GM20431 (cell line): ENCODE measurements at regions not wholly inside any gene's neighbourhood (a gene's known extent, or its start where the extent isn't known, plus 50 kb on each side); places are given as distances from the start of the nearest gene placed in this dataset.

Experiments used
- in situ Hi-C: fragments of 300-500 bp; cut with MseI, MboI; formaldehyde crosslinking; loops from one replicate; pipeline ENCODE4 v1.15.0; 2020; ENCODE audit warnings: low sequenced_read_pairs; ENCODE audit not compliant: unreplicated experiment

DNA sequence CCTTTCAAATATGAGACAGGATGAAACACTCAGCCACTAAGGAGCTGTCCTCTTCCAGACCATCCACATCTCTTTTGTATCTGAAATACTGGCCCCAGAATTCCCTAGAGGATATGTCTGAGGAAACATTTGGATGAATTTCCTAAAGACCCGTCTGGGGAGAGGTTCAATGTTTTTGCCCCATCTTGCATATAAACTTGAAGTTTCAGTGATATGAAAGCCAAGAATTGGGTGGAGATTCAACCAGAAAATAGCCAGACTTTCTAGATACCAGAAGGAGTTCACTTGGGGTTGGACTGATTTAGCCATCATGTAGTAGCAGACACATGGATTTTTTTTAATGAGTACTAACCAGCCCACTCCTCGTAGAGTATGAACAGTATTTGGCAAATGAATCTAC lies 182.0 kb downstream of the PLPP3 start:
- in situ Hi-C loops = no loop called here

DNA sequence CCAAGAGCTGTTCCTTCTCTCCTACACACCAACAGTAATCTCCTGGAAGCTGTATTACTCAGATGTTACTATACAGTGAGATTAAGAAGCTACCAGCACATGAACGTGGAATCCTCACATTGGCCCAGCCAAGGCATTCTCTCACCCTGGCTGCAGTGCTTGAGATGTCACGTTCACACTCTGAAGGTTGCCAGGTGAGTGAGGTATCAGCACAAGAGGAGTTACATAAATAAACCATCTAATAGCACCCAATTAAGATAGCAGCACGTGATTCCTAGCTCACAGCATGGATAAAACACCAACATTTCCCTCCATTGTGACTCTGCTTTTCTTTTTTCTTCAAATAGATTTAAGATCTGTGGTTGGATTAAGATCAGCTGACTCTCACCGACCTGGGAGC lies 182.8 kb downstream of the PLPP3 start:
- in situ Hi-C loops = no loop called here

DNA sequence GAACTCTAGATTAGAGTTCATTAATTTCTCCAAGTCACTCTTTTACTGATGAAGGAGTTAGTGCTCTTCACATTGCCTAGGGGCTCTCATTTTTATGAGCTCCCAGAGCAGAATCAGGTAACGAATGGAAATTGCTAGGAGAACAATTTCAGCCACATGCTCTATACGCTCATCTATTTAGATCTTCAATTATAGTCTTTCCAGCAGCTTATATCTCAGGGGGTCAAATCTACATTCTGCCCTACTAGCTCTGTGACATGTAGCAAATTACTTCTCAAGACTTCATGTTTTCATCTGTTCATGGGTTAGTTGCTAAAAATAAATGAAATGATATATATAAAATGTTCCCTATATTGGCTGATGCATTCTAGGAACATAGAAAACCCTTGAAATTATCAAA lies 183.6 kb downstream of the PLPP3 start:
- in situ Hi-C loops = no loop called here

DNA sequence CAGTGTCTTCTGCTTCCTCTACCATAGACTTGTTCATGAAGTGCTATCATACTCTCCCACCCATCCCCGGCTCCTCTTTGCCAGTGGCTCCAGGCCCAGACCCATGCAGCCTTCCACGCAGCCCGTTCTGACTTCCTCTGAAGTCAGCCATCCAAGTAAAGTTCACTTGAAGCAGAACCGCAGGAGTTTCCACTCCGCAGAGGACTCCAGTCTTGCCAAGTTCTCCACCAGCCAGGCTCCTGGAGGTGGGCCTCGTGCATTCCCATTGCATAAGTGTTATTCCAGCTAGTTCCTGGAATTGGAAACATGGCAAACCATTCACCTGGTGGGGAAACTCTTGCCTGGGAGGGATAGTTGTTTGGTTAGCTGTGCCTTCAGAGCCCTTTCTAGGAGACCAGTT lies 185.1 kb downstream of the PLPP3 start:
- in situ Hi-C loops = no loop called here

DNA sequence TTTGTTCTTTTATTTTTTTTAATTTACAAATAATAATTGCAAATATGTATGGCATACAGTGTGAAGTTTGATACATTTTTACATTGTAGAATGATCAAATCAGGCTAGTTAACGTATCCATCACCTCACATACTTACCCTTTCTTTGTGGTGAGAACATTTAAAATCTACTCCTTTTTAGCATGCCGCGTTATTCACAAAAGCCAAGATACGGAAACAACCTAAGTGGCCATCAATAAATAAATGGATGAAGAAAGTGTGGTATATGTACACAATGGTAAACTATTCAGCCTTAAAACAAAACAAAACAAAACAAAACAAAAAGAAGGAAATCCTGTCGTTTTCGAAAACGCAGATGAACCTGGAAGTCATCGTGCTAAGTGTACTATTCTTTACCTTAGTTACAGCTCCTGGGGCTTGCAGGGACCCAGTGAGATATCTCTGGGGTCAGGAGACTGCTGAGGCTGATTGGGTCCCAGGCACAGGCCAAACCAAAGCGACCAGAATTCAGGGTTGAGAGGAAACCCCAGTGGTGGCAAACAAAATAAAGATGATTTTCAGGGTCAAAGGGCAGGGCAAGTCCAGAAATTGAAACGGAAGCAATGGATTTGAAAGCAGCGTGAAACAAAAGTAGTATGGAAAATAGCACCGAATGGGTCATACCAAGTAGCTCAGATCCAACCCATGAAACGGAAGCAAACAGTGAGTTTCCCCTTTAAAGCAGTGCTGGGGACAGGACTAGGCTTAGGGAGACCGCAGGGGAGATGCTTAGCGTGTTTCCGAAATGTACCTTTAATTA lies 188.2 kb downstream of the PLPP3 start:
- in situ Hi-C loops = no loop called here

DNA sequence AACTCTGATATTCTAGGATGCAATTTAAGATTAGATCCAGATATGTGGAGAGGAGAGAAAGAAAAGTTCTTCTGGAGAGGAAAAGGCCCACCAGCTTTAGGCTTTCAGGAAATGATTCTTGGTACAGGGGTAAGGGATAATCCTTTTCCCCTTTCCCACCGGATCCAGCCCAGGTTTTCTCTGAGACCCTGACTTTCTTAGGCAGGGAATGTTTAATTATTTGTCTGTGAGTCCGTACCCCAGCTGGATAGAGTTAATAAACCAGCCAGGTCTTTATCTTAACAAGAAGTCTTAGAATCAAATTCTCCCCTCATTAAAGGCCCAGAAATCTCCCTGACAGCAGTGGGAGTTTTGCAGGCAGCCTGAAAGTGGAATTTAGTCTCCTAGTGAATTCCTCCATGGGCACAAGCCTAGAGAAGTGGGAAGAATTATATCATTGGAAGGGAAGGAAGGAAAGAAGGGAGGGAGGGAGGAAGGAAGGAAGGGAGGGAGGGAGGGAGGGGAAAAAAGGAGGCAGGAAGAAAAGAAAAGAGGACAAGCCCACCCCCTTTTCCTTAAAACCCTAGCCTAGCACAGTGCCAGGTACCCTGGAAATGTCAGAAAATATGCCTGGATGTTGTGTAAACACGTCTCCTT lies 189.0 kb downstream of the PLPP3 start:
- in situ Hi-C loops = no loop called here

DNA sequence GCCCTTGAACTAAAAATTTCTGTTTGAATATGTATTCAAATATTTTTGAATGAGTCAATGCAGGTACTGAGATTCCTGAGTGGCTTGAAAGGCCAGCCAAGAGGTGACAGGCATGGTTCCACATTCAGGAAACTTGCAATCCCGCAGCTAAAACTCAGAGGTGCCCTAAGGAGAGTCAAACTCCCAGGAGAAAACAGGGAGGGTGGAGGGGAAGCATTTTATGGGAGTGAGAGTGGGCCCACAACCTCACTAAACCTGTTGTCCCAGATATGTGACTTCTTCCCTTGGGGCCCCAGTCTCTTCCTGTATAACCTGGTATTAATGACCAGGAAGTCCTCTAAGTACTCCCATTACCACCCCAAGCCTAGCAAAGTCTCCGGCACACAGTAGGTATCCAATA lies 189.6 kb downstream of the PLPP3 start:
- in situ Hi-C loops = no loop called here

DNA sequence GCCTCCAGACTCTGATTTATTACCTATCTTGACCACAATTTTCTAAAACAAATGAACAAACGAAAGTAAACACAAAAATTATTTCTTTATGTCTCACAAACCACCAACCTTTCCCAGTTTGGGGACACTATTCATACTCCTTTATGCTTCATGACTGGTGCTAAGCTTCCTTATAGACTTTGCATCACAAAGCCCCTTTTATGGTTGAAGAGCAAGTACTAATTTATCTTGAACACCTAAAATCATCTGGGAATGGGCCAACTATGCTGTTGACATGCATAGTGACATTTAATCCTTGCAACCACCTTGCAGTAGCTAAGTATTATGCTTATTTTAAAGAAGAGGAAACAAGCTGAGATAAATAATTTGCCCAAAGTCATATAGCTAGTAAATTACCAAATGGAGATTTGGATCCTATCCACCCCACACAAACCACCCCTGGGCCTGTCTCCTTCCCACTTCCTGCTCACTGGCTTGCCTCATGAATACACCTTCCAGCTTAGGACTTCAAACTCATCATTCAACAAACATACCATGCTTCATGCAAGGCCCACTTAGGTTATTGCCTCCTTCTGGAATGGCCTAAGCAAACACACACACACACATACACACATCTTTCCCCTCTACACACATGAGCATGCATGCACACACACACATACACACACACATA lies 192.2 kb downstream of the PLPP3 start:
- in situ Hi-C loops = no loop called here

DNA sequence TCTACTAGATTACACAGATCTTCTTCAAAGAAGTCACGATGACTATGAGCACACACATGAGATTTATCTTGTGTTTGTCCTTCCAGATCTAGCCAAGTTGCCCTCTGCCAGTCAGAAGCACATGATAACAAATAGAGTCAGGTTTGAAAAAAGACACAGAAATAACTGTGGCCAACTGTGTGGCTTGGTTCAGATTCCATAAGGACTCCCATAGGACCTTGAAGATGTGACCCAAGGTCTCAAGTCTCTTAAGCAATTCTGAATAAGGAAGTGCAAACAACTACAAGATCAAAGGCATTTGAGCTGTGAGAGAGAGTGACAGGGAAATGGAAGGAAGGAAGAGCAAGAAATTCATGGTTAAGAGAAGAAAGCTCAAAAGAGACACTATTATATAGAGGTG lies 194.0 kb downstream of the PLPP3 start:
- in situ Hi-C loops = no loop called here

DNA sequence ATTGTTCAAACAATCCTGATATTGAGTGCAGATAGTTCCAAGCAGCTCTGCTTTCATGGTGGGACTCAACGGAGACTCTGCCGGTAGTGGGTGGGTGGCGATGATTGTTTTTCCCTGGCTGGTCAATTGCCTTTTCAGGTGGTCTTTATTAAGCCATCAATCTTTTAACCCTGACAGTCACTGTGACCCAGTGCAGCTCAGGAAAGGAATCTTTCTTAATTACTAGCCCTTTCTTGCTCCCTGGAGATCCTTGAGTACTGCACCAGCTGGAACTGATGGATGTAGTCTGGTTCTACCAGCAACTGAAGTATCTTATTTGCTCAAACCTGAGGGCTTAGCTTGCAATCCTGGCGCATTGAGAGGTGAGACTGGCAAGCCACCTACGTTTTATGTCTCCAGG lies 196.4 kb downstream of the PLPP3 start:
- in situ Hi-C loops = no loop called here

DNA sequence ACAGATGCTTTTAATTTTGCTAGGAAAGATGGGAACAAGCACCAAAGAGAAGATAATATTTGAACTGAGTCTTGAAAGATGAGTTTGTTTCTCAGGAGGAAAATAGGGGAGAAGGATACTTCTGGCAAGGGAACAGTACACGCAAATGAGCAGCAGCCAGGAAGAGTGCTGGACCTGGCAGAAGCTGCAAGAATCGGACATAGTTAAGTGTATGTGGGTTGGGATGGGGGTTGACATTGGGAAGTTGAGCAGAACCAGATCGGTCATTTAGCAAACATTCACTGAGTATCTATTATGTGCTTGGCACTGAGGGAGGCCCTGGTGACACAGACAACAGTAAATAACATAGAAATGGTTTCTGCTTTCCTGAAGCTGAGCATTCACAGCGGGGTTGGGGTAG lies 198.8 kb downstream of the PLPP3 start:
- in situ Hi-C loops = no loop called here

DNA sequence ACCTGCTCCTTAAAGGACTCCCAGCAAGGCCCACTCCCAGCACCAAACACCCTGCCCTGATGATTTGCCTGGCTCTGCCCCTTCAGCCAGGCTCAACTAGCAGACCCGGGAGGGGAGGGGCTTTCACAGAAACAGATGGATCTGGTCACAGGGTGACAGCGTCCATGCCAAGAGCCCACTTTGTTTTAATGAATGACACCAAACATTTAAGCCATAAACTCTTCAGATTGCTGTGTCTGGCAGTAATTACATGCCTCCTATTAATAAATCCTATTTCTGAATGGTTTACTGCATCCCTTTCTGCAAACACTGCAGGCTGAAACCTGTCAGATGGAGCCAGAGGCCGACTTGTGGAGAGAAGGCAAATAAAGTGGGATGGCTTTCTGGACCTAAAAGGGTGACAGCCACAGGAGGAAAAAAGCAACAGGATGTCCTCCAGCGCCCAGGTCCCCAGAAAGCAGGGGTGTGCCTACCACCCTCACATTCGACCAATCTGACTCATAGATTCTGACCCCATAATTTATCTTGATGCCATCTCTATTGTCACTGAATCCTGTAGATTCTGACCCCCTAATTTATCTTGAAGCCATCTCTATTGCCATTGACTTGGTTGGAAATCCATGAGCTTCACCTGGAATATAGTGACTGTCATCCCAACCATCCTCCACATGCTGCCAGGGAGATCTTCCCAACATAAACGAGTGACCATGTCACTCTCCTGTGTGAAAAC lies 200.9 kb downstream of the PLPP3 start:
- in situ Hi-C loops = no loop called here

DNA sequence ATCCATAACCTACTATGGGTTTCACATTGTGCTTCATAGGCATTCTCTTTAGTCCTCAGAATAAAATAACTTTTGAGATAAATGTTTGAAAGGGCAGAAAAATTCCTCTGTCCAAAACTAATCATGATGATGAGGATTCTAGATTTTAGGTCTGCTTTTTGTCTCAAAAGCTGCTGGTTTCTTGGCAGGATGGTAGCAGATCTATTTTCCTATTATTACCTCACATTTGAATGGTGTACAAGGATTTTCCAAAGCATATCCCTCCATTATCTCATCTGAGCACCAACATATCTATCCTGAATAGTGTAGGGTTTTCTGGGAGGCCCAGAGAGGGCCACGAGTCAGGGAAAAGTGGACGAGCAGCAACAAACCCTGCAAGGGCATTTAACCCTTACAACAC lies 201.9 kb downstream of the PLPP3 start:
- in situ Hi-C loops = no loop called here

DNA sequence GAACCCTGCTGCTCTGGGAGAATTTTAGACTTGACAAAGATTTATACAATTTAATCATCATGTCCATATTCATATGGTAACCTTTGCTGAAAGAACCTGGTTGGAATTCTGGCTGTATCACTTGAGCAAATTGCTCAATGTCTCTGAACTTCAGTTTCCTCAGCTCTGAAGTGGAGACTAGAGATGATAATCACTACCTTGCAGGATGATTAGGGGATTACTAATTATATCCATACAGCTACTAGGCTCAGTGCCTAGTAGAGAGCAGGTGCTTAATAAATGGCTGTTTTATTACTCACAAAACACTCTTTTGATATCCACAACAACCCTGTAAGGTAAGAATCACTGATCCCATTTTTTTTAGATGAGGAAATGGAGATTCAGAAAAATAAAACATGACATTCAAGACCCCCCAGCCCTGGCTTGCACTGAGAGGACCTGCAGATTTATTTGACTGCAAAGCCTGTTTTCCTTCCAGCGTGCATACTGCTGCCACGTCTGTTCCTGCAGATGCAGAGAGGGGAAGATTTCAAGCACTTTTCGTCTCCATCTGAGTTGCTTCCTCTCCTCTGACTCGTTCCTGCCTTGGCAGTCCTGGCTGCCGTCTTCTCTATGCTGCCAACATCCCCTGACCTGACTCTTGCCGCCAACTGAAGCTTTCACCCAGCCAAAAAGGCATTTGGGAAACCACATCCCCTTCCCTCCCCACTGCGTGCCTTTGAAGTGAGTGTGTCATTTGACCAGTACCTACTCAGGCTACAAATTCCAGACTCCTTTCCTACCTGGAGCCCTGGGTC lies 203.0 kb downstream of the PLPP3 start:
- in situ Hi-C loops = no loop called here

DNA sequence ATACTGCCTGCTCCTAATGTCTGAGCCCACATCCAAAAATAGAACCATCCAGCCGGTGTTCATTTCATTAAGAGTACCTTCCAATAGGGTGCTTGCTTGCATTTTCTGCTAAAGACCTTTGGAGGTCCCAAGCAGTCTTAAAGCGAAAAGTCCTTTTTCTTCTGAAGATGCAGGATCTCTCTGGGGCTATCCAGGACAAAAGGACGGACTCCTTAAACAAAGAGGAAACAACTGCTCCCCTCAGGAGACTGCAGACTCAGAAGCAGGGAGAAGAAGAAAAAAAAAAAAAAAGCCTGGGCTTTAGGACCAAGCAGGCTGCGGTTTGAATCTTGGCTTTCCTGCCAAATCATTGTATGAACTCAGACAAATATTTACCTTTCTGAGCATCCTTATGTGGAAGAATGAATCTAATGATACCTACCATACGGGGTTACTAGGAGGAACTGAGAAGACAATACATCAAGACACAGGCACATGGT lies 204.0 kb downstream of the PLPP3 start:
- in situ Hi-C loops = no loop called here

DNA sequence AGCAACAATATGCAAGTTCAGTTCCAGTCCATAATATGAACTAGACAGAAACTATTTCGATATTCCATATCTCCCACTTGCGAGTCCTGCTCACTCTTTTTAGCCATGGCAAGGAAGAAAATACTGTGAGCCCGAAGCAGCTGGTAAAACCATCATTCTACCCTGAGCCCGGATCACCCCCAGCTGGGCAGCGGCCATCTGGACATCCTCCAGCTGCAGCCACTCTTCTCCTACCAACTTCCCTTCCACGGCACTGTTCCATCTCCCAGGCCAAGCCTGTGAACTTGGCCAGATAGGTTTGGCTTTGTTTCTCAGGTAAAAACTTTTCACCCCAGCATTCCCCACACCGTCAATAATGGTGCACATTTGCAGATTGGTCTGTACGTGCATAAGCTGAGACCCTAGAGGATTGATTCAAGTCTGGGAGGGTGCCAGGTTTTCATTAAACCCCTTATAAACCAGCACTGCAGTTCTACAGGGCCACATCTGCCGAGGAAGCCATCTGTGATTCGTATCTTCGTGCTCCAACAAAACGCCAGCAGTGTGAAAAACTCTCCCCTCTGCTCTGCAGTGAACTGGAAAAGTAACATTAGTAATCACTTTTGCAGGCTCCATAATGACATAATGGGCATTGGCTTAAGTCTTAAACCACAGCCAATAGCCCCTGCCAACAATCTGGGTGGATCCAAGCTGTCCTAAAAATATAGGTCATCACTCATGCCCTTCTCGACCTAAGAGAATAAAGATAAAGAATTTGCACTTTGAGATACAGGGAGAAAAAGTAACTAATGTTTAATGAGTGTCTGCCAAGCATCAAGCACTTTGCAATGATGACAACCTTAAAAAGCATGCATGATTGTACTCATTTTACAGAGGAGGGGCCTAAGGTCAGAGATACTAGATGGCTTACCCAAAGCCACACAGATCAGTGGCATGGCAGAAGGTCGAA lies 205.1 kb downstream of the PLPP3 start:
- in situ Hi-C loops = no loop called here

DNA sequence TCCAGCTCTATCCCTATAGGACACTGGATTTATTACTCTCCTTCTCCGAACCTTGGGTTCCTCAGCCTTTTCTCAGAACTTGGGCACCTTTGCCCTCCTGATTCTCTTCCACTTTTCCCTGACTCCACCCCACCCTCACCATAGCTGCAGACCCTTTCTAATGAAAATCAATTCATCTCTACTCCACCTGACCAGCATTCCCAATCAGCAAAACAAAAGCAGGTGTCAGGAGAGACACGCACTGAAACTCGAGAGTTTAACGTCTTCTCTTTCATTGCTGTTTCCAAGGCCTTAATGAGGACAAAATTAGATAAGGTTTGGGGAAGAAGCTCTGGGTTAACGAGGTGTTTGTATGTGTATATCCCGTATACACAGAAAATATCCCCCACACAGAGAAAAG lies 208.8 kb downstream of the PLPP3 start:
- in situ Hi-C loops = no loop called here

DNA sequence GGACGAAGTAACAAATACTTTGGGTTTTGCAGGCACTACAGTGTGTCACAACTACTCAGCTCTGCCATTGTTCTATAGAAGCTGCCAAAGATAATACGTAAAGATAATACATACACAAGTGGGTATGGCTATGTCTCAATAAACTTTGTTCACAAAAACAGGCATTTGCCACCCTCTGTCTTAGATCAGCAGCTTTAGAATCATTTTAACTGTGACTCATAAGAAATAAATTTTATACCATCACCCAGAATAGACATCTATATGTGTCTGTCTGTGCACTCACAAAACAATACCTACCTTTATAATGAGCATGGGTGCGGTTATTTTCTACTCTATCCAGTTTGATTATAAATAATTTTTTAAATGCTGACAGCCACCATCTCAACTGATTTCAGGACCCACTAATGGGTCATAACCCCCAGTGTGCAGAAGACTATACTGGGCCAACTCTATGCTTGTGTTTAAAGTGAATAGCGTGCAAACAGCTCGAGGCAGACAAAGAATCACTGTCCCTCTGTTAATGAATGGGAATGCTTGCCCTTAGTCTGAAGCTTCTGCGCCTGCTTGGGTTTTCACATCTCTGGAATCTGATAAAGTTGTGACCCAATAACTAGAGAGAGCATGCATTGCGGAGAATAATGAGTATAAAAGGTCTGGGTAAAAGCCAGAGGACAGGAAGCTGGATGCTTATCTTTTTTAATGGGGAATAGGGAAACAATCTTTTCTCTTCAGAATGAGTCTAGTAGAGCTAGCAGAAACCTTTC lies 216.2 kb downstream of the PLPP3 start:
- in situ Hi-C loops = no loop called here
